NCI-H2171 treated with DMSO at 0.1 percent for 48 hours (cell line): ENCODE measurements at regions not wholly inside any gene's neighbourhood (a gene's known extent, or its start where the extent isn't known, plus 50 kb on each side); places are given as distances from the start of the nearest gene placed in this dataset.

Experiments
- DNase-seq: peaks from one replicate; lab custom pipeline; 2025; lab: John Stamatoyannopoulos, UW

GRCh38 chr17:34776456-34777443 lies 184.5 kb downstream of the CCT6B start:
- DNase-seq: no peak

GRCh38 chr17:34773036-34773435 lies 188.2 kb downstream of the CCT6B start:
- DNase-seq: peak; percentile 9

- DNase-seq: peak; percentile 32
These were observed 189.4 kb downstream of the CCT6B start for GRCh38 chr17:34771891-34772290.

- no peak for DNase-seq
These were observed 190.7 kb downstream of the CCT6B start for GRCh38 chr17:34770586-34770985.

- no peak for DNase-seq
These were observed 190.5 kb downstream of the TMEM132E start for GRCh38 chr17:34769899-34770298.

GRCh38 chr17:34769049-34769448 lies 189.7 kb downstream of the TMEM132E start:
- no peak for DNase-seq

- DNase-seq: no peak
These were observed 185.9 kb downstream of the TMEM132E start for GRCh38 chr17:34765291-34765690.

GRCh38 chr17:34764716-34765115 lies 185.3 kb downstream of the TMEM132E start:
- no peak for DNase-seq

- DNase-seq: no peak
These were observed 184.6 kb downstream of the TMEM132E start for GRCh38 chr17:34763728-34764665.

- DNase-seq: peak; percentile 31
These were observed 182.7 kb downstream of the TMEM132E start for GRCh38 chr17:34762078-34762477.

GRCh38 chr17:34761646-34762045 lies 182.3 kb downstream of the TMEM132E start:
- no peak for DNase-seq

- peak; percentile 80 for DNase-seq
These were observed 181.6 kb downstream of the TMEM132E start for GRCh38 chr17:34760931-34761495.

- DNase-seq: no peak
These were observed 179.3 kb downstream of the TMEM132E start for GRCh38 chr17:34758718-34759117.

GRCh38 chr17:34758316-34758715 lies 178.9 kb downstream of the TMEM132E start:
- DNase-seq: no peak

- DNase-seq: no peak
These were observed 178.2 kb downstream of the TMEM132E start for GRCh38 chr17:34757611-34758010.

- no peak for DNase-seq
These were observed 177.7 kb downstream of the TMEM132E start for GRCh38 chr17:34757106-34757505.

- no peak for DNase-seq
These were observed 177.2 kb downstream of the TMEM132E start for GRCh38 chr17:34756637-34757021.

- DNase-seq: no peak
These were observed 176.7 kb downstream of the TMEM132E start for GRCh38 chr17:34755981-34756636.

- no peak for DNase-seq
These were observed 176.0 kb downstream of the TMEM132E start for GRCh38 chr17:34755371-34755770.

GRCh38 chr17:34750004-34750403 lies 170.6 kb downstream of the TMEM132E start:
- no peak for DNase-seq

GRCh38 chr17:34741967-34742366 lies 162.6 kb downstream of the TMEM132E start:
- DNase-seq: no peak
